Activated CD8-positive, alpha-beta T cell treated with anti-CD3 and anti-CD28 coated beads for 36 hours (primary cell): ENCODE measurements at regions not wholly inside any gene's neighbourhood (a gene's known extent, or its start where the extent isn't known, plus 50 kb on each side); places are given as distances from the start of the nearest gene placed in this dataset.
A peak's percentile ranks its signal among the peaks of the same experiment; 100 is the strongest.

ENCODE experiments used
- ATAC-seq: fragments of 200-7000 bp; cut with Tn5 transposase; one replicate; pipeline ENCODE4 v1.10.0; 2021; ENCODE audit warnings: mild to moderate bottlenecking, moderate library complexity
- CTCF ChIA-PET: fragments of 350-600 bp; sonication (Branson Sonifier 250); formaldehyde crosslinking; loops from one replicate; lab custom pipeline; 2021; ENCODE audit warnings: antibody characterized with exemption; lab: Charles Lee
- POLR2A ChIA-PET: fragments of 350-600 bp; sonication (Branson Sonifier 250); formaldehyde crosslinking; loops from one replicate; lab custom pipeline; 2021; ENCODE audit warnings: antibody characterized with exemption; lab: Charles Lee
- DNase-seq: peaks from one replicate; pipeline ENCODE4 v3.0.0-alpha.2; 2020
- H3K27ac Mint-ChIP-seq: one replicate; pipeline ENCODE4 v1.8.0; 2021; ENCODE audit warnings: mild to moderate bottlenecking, mixed read lengths
- H3K27me3 Mint-ChIP-seq: one replicate; pipeline ENCODE4 v1.8.0; 2021; ENCODE audit warnings: mixed read lengths
- H3K36me3 Mint-ChIP-seq: one replicate; pipeline ENCODE4 v1.8.0; 2021; ENCODE audit warnings: low read depth, mixed read lengths
- H3K4me1 Mint-ChIP-seq: one replicate; pipeline ENCODE4 v1.8.0; 2021; ENCODE audit warnings: low read depth, mixed read lengths
- H3K4me3 Mint-ChIP-seq: one replicate; pipeline ENCODE4 v1.8.0; 2021; ENCODE audit warnings: mild to moderate bottlenecking, moderate library complexity, mixed read lengths
- H3K9me3 Mint-ChIP-seq: one replicate; pipeline ENCODE4 v1.8.0; 2021; ENCODE audit warnings: mixed read lengths
- CTCF ChIP-seq: fragments of 200-600 bp; IDR thresholded peaks from one replicate; pipeline ENCODE4 v1.8.0; 2022; ENCODE audit warnings: antibody characterized with exemption, mild to moderate bottlenecking
- intact Hi-C: fragments of 100-400 bp; cut with micrococcal nuclease; formaldehyde crosslinking; loops from one replicate; pipeline ENCODE4 v1.10.0; 2022

DNA sequence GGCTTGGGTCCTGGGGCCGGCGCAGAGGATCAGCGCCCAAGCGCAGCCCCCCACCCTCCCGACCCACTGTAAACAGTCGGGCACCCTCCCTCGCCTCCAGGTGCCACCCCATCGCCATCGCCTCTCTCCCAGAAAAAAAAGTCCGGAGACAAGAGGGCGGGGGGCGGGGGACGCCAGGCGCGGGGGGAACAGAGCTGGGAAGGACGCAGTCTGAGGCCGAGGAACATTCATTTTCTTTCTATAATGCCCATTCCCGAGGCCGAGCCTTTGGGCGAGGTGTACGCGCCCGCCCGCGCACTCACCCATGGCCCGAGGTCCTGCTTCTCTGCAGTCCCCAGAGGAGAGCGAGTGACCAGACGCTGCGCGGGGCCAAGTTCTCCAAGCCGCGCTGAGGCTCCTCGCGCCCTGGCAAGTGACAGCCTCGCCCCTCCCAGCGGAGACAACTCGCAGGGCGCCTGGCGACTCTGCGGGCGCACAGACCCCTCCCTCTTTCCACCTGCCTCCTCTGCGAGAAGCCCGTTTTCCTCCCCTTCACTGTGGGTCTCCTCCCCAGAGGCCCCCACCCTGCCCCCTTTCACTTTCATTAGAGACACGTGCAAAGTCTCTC lies 63.5 kb upstream of the WDR17 start:
- peak; percentile 11 for DNase-seq
- H3K27me3 Mint-ChIP-seq: peaks cover 35% of the 10 kb centered on the region
- H3K4me3 Mint-ChIP-seq: peak overlapping the region; percentile 11
- no peaks in the 10 kb centered on the region for H3K9me3 Mint-ChIP-seq
- TF ChIP-seq CTCF: no peak
- H3K27ac Mint-ChIP-seq: no peak overlapping the region
- CTCF ChIA-PET: no interaction called here
- POLR2A ChIA-PET: no interaction called here
- peaks cover 6% of the 10 kb centered on the region for H3K4me1 Mint-ChIP-seq
- ATAC-seq: peak; percentile 47
- intact Hi-C loops: no loop called here
- no peaks in the 10 kb centered on the region for H3K36me3 Mint-ChIP-seq

- no peak overlapping the region for H3K4me3 Mint-ChIP-seq
- ATAC-seq: no peak
- intact Hi-C loops: no loop called here
- ChIA-PET POLR2A (no interaction called here), CTCF (no interaction called here)
- peaks cover 23% of the 10 kb centered on the region for H3K27me3 Mint-ChIP-seq
- no peaks in the 10 kb centered on the region for H3K36me3 Mint-ChIP-seq
- H3K27ac Mint-ChIP-seq: no peak overlapping the region
- no peak for TF ChIP-seq CTCF
- no peaks in the 10 kb centered on the region for H3K9me3 Mint-ChIP-seq
- peaks cover 6% of the 10 kb centered on the region for H3K4me1 Mint-ChIP-seq
- DNase-seq: no peak
These were observed 59.9 kb upstream of the WDR17 start for GRCh38 chr4:176005766-176006165.

GRCh38 chr4:176009254-176009653 lies 56.4 kb upstream of the WDR17 start:
- intact Hi-C loops: no loop called here
- TF ChIP-seq CTCF: no peak
- DNase-seq: no peak
- H3K27ac Mint-ChIP-seq: no peak overlapping the region
- no peaks in the 10 kb centered on the region for H3K36me3 Mint-ChIP-seq
- H3K4me1 Mint-ChIP-seq: no peaks in the 10 kb centered on the region
- no peak overlapping the region for H3K4me3 Mint-ChIP-seq
- peaks cover 1% of the 10 kb centered on the region for H3K27me3 Mint-ChIP-seq
- no peak for ATAC-seq
- ChIA-PET POLR2A (interaction anchor here (0.6 kb wide), 1 partner anchor 145 kb away, joined by 3 read pairs; no protein-coding TSS in a partner anchor), CTCF (no interaction called here)
- no peaks in the 10 kb centered on the region for H3K9me3 Mint-ChIP-seq

GRCh38 chr4:176011529-176011928 lies 54.1 kb upstream of the WDR17 start:
- DNase-seq: no peak
- no peaks in the 10 kb centered on the region for H3K4me1 Mint-ChIP-seq

More at GRCh38 chr4:176011529-176011928, 54.1 kb upstream of the WDR17 start:
- no peak overlapping the region for H3K4me3 Mint-ChIP-seq
- CTCF ChIA-PET: no interaction called here
- no peak overlapping the region for H3K27ac Mint-ChIP-seq
- ATAC-seq: no peak
- no peak for TF ChIP-seq CTCF
- POLR2A ChIA-PET: no interaction called here
- no peaks in the 10 kb centered on the region for H3K9me3 Mint-ChIP-seq
- intact Hi-C loops: no loop called here
- peaks cover 1% of the 10 kb centered on the region for H3K27me3 Mint-ChIP-seq
- H3K36me3 Mint-ChIP-seq: no peaks in the 10 kb centered on the region
